ACC112 (cell line): ENCODE measurements at regions not wholly inside any gene's neighbourhood (a gene's known extent, or its start where the extent isn't known, plus 50 kb on each side); places are given as distances from the start of the nearest gene placed in this dataset.

ENCODE experiments used
- H2AFZ ChIP-seq: fragments of 200-600 bp; sonication (generic); one replicate; pipeline ENCODE4 v1.6.0; 2017; ENCODE audit warnings: antibody characterized with exemption, low read length; ENCODE audit not compliant: unreplicated experiment
- H3K27ac ChIP-seq: fragments of 200-600 bp; sonication (generic); 2 replicates; pipeline ENCODE4 v1.5.1; 2014; ENCODE audit warnings: low read depth, mild to moderate bottlenecking, antibody characterized with exemption, low read length, moderate library complexity
- H3K27me3 ChIP-seq: fragments of 200-600 bp; sonication (generic); 2 replicates; pipeline ENCODE4 v1.6.1; 2014; ENCODE audit warnings: mild to moderate bottlenecking, antibody characterized with exemption, low read length, moderate library complexity, mixed read lengths; ENCODE audit not compliant: insufficient read depth
- H3K36me3 ChIP-seq: fragments of 200-600 bp; sonication (generic); 2 replicates; pipeline ENCODE4 v1.6.1; 2016; ENCODE audit warnings: mild to moderate bottlenecking, antibody characterized with exemption, low read length, moderate library complexity, mixed read lengths; ENCODE audit not compliant: insufficient read depth
- H3K4me1 ChIP-seq: fragments of 200-600 bp; sonication (generic); one replicate; pipeline ENCODE4 v1.6.1; 2016; ENCODE audit warnings: low read length, mixed read lengths; ENCODE audit not compliant: insufficient read depth, unreplicated experiment, control insufficient read depth
- H3K4me3 ChIP-seq: fragments of 200-600 bp; sonication (generic); 2 replicates; pipeline ENCODE4 v1.5.1; 2014; ENCODE audit warnings: mild to moderate bottlenecking, low read depth, low read length
- H3K79me2 ChIP-seq: fragments of 200-600 bp; sonication (generic); one replicate; pipeline ENCODE4 v1.6.0; 2016; ENCODE audit warnings: low read length; ENCODE audit not compliant: control insufficient read depth, unreplicated experiment, insufficient read depth

- Histone ChIP-seq H3K27me3 (no peaks in the 10 kb centered on the region), H2AFZ (no peak overlapping the region), H3K27ac (no peak overlapping the region)
These were observed 337.5 kb upstream of the PLXNA2 start for GRCh38 chr1:208581667-208582066.

GRCh38 chr1:208584167-208584755 is 340.1 kb upstream of the PLXNA2 start:
- no peak overlapping the region for H3K27ac ChIP-seq
- H3K79me2 ChIP-seq, result no peaks in the 10 kb centered on the region
- no peaks in the 10 kb centered on the region for H3K36me3 ChIP-seq
- no peak overlapping the region for H2AFZ ChIP-seq
- H3K27me3 ChIP-seq, result no peaks in the 10 kb centered on the region
- H3K4me3 ChIP-seq, result no peak overlapping the region
- no peaks in the 10 kb centered on the region for H3K4me1 ChIP-seq

More at GRCh38 chr1:208581667-208582066, 337.5 kb upstream of the PLXNA2 start:
- Histone ChIP-seq H3K4me1 (no peaks in the 10 kb centered on the region), H3K36me3 (no peaks in the 10 kb centered on the region), H3K4me3 (no peak overlapping the region), H3K79me2 (no peaks in the 10 kb centered on the region)

- Histone ChIP-seq H2AFZ (no peak overlapping the region), H3K79me2 (no peaks in the 10 kb centered on the region), H3K4me3 (no peak overlapping the region), H3K36me3 (no peaks in the 10 kb centered on the region), H3K4me1 (no peaks in the 10 kb centered on the region), H3K27me3 (no peaks in the 10 kb centered on the region), H3K27ac (no peak overlapping the region)
These were observed 342.9 kb upstream of the PLXNA2 start for GRCh38 chr1:208587110-208587509.

GRCh38 chr1:208593306-208594006 is 349.3 kb upstream of the PLXNA2 start:
- H3K79me2 ChIP-seq, result no peaks in the 10 kb centered on the region
- H3K27me3 ChIP-seq, result no peaks in the 10 kb centered on the region
- H3K4me3 ChIP-seq, result no peak overlapping the region
- no peaks in the 10 kb centered on the region for H3K36me3 ChIP-seq
- no peak overlapping the region for H3K27ac ChIP-seq
- H3K4me1 ChIP-seq, result no peaks in the 10 kb centered on the region
- no peak overlapping the region for H2AFZ ChIP-seq

- no peaks in the 10 kb centered on the region for H3K27me3 ChIP-seq
- H3K36me3 ChIP-seq, result no peaks in the 10 kb centered on the region
- H3K4me3 ChIP-seq, result no peak overlapping the region
- H3K4me1 ChIP-seq, result no peaks in the 10 kb centered on the region
- no peak overlapping the region for H3K27ac ChIP-seq
- no peak overlapping the region for H2AFZ ChIP-seq
- no peaks in the 10 kb centered on the region for H3K79me2 ChIP-seq
These were observed 351.1 kb upstream of the PLXNA2 start for GRCh38 chr1:208595236-208595635.

- no peak overlapping the region for H3K27ac ChIP-seq
- H3K27me3 ChIP-seq, result no peaks in the 10 kb centered on the region
- no peak overlapping the region for H3K4me3 ChIP-seq
- H3K4me1 ChIP-seq, result no peaks in the 10 kb centered on the region
- H3K36me3 ChIP-seq, result no peaks in the 10 kb centered on the region
- H2AFZ ChIP-seq, result no peak overlapping the region
- no peaks in the 10 kb centered on the region for H3K79me2 ChIP-seq
These were observed 351.6 kb upstream of the PLXNA2 start for GRCh38 chr1:208595745-208596144.

GRCh38 chr1:208597571-208597970 is 353.4 kb upstream of the PLXNA2 start:
- no peaks in the 10 kb centered on the region for H3K4me1 ChIP-seq
- H3K27me3 ChIP-seq, result no peaks in the 10 kb centered on the region
- H3K27ac ChIP-seq, result no peak overlapping the region
- no peaks in the 10 kb centered on the region for H3K79me2 ChIP-seq
- H3K36me3 ChIP-seq, result no peaks in the 10 kb centered on the region
- no peak overlapping the region for H2AFZ ChIP-seq
- no peak overlapping the region for H3K4me3 ChIP-seq

GRCh38 chr1:208598021-208598420 is 353.8 kb upstream of the PLXNA2 start:
- Histone ChIP-seq H3K4me3 (no peak overlapping the region), H3K4me1 (no peaks in the 10 kb centered on the region)

GRCh38 chr1:208599063-208599462 is 354.9 kb upstream of the PLXNA2 start:
- no peaks in the 10 kb centered on the region for H3K79me2 ChIP-seq
- H3K27ac ChIP-seq, result no peak overlapping the region
- no peaks in the 10 kb centered on the region for H3K36me3 ChIP-seq
- H3K4me1 ChIP-seq, result no peaks in the 10 kb centered on the region
- no peak overlapping the region for H3K4me3 ChIP-seq
- H3K27me3 ChIP-seq, result no peaks in the 10 kb centered on the region
- no peak overlapping the region for H2AFZ ChIP-seq

More at GRCh38 chr1:208598021-208598420, 353.8 kb upstream of the PLXNA2 start:
- Histone ChIP-seq H3K27ac (no peak overlapping the region), H3K79me2 (no peaks in the 10 kb centered on the region), H3K27me3 (no peaks in the 10 kb centered on the region), H3K36me3 (no peaks in the 10 kb centered on the region), H2AFZ (no peak overlapping the region)

GRCh38 chr1:208600456-208601190 is 356.4 kb upstream of the PLXNA2 start:
- Histone ChIP-seq H3K36me3 (no peaks in the 10 kb centered on the region), H3K27me3 (no peaks in the 10 kb centered on the region), H3K79me2 (no peaks in the 10 kb centered on the region), H3K27ac (no peak overlapping the region), H3K4me1 (no peaks in the 10 kb centered on the region), H2AFZ (no peak overlapping the region), H3K4me3 (no peak overlapping the region)

GRCh38 chr1:208601561-208601960 is 357.4 kb upstream of the PLXNA2 start:
- Histone ChIP-seq H3K4me1 (no peaks in the 10 kb centered on the region), H2AFZ (no peak overlapping the region), H3K27me3 (no peaks in the 10 kb centered on the region), H3K79me2 (no peaks in the 10 kb centered on the region), H3K4me3 (no peak overlapping the region), H3K36me3 (no peaks in the 10 kb centered on the region), H3K27ac (no peak overlapping the region)
